ENCODE measurements at regions not wholly inside any gene's neighbourhood (a gene's known extent, or its start where the extent isn't known, plus 50 kb on each side); places are given as distances from the start of the nearest gene placed in this dataset.

DNA sequence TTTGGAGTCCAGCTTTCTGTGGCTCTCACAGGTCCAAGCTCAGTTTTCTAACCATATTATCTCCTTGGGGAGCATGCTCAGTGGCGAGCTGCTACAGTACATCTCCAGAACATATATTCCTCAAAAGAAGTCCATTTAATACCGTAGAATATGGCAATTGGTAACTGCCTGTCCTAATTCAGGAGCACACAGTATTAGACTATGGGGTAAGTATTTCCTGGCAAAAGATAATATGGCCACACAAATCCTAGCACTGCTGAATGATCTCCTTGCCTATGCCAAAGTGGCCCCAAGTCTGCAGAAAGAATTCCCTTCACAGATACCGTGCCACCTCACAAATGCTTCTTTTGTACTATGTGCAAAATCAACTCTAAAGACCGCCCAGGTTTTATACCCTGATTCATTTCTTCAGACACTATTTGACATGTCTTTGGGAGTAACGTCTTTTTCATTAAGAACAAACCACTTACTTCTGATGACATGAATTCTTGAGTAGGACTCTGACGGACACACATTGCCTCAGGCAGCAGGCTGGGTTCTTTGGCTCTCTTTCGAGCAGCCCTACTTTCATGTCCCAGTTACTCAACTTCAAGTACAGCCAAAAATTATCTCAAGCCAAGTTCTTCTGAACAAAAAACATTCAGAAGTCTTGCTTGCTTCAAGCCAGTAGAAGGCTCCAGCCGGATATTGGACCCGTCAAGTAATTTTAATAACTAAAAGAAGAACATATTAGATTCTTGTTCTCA lies 368.3 kb upstream of the DCBLD2 start:
- TF ChIP-seq, protein P1, sequence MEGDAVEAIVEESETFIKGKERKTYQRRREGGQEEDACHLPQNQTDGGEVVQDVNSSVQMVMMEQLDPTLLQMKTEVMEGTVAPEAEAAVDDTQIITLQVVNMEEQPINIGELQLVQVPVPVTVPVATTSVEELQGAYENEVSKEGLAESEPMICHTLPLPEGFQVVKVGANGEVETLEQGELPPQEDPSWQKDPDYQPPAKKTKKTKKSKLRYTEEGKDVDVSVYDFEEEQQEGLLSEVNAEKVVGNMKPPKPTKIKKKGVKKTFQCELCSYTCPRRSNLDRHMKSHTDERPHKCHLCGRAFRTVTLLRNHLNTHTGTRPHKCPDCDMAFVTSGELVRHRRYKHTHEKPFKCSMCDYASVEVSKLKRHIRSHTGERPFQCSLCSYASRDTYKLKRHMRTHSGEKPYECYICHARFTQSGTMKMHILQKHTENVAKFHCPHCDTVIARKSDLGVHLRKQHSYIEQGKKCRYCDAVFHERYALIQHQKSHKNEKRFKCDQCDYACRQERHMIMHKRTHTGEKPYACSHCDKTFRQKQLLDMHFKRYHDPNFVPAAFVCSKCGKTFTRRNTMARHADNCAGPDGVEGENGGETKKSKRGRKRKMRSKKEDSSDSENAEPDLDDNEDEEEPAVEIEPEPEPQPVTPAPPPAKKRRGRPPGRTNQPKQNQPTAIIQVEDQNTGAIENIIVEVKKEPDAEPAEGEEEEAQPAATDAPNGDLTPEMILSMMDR (CRISPR knock-in tag; IDR thresholded peaks at IDR 0.05), result no peak
- no peak for TF ChIP-seq ZNF354B (CRISPR knock-in tag; IDR thresholded peaks at IDR 0.05)
- TF ChIP-seq ZNF607 (CRISPR knock-in tag; IDR thresholded peaks at IDR 0.05; ENCODE audit: borderline replicate concordance), result no peak
- no peak for TF ChIP-seq POLR2AphosphoS5 (IDR thresholded peaks at IDR 0.05; ENCODE audit: low read depth, low read length)
- TF ChIP-seq SAFB2 (CRISPR knock-in tag; IDR thresholded peaks at IDR 0.05; ENCODE audit: borderline replicate concordance, low read depth), result no peak
- TF ChIP-seq JUNB (CRISPR knock-in tag; IDR thresholded peaks at IDR 0.05; ENCODE audit: borderline replicate concordance), result no peak
- TF ChIP-seq HOXA5 (CRISPR knock-in tag; IDR thresholded peaks at IDR 0.05), result no peak
- TF ChIP-seq ZNF768 (CRISPR knock-in tag; IDR thresholded peaks at IDR 0.05), result no peak
- TF ChIP-seq, protein P2, sequence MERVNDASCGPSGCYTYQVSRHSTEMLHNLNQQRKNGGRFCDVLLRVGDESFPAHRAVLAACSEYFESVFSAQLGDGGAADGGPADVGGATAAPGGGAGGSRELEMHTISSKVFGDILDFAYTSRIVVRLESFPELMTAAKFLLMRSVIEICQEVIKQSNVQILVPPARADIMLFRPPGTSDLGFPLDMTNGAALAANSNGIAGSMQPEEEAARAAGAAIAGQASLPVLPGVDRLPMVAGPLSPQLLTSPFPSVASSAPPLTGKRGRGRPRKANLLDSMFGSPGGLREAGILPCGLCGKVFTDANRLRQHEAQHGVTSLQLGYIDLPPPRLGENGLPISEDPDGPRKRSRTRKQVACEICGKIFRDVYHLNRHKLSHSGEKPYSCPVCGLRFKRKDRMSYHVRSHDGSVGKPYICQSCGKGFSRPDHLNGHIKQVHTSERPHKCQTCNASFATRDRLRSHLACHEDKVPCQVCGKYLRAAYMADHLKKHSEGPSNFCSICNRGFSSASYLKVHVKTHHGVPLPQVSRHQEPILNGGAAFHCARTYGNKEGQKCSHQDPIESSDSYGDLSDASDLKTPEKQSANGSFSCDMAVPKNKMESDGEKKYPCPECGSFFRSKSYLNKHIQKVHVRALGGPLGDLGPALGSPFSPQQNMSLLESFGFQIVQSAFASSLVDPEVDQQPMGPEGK (CRISPR knock-in tag; IDR thresholded peaks at IDR 0.05), result no peak

All from HepG2 (cell line).